NCI-H774 (cell line): ENCODE measurements at regions not wholly inside any gene's neighbourhood (a gene's known extent, or its start where the extent isn't known, plus 50 kb on each side); places are given as distances from the start of the nearest gene placed in this dataset.

Experiments used
- DNase-seq: peaks from one replicate; lab custom pipeline; 2025; lab: John Stamatoyannopoulos, UW

- no peak for DNase-seq
Observed at GRCh38 chr13:21822029-21822428, 151.2 kb downstream of the FGF9 start.

DNA sequence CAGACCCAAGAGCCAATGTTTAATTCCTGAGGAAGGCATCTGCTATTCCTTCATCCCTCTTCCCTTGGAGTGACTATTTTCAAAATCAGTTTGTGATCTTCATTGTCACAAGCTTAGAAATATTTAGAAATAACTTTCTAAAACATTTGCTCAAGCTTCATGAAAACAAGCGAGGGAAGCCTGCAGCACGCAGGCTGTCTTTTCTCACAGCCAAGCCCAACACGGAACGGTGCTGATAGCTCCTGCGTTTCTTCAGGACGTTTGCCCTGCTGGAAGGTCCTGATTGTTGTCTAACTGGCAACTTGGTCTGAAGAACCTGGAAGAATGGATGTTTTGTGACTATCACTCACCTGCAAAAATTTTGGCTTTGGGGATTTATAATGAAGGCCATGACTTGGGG is 152.5 kb downstream of the FGF9 start:
- no peak for DNase-seq

DNA sequence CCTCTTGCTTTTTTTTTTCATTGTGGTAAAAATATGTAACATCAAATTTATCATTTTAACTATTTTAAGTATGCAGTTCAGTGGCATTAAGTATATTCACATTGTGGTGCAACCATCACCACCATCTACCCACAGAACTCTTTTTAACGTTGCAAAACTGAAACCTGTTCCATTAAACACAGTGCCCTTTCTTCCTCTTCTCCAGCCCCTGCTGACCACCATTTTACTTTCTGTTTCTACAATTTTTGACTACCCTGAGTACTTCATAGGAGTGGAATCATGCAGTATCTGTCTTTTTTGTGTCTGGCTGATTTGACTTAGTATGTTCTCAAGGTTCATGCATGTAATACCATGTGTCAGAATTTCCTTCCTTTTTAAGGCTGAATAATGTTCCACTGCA is 153.1 kb downstream of the FGF9 start:
- no peak for DNase-seq

- no peak for DNase-seq
Observed at GRCh38 chr13:21825186-21825585, 154.3 kb downstream of the FGF9 start.

DNA sequence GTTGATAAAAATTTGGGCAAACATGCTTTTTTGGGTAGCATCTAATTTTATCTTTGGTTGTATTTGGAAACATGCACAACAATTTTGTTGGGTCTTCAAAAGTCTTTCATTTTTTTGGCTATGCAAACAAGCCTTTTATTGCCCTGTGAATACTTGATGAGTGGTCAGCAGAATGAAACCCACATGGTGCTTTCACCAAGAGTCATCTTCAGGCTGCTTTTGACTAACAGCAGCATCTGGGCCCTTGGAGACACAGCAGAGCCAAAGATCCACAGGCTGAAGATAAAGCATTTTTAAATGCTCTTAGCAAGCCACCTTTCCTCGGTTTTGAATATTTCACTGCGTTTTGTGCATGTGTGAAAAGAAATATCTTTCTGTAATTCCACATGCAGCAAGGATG is 154.9 kb downstream of the FGF9 start:
- DNase-seq: no peak

DNA sequence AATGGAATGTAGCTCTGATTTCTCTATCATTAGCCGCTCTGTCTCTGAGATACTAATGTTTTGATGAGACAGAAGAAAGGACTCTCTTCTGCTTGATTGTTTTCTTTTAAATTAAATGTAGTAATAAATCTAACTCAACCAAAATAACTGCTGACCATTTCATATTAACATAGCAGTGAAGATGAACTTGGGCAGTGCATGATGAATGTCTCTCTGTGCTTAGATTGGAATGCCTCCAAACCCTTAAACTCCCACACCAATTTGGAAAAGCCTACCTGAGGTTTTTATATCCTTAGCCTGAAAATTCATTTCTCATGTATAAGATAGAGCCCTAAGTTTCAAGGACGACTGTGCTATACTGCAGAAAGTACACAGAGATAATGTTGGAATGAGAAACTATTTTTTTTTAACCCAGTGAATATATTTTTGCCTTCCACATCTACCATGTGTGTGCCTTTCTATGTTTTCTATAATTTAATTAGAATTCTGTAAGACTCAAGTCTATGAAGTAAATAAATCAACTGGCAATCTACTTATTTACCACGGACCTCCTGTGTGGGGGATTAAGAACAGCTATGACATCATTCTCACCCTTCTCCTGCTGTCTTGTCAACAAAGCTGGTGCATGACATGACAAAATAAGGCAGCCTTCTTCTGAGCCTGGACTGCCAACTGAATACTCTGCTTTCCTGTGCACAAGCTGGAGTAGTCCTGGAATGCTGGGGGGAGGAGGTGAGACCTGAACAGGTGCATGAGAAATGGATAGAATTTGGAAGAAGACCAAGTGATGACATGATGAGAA is 155.5 kb downstream of the FGF9 start:
- no peak for DNase-seq

DNA sequence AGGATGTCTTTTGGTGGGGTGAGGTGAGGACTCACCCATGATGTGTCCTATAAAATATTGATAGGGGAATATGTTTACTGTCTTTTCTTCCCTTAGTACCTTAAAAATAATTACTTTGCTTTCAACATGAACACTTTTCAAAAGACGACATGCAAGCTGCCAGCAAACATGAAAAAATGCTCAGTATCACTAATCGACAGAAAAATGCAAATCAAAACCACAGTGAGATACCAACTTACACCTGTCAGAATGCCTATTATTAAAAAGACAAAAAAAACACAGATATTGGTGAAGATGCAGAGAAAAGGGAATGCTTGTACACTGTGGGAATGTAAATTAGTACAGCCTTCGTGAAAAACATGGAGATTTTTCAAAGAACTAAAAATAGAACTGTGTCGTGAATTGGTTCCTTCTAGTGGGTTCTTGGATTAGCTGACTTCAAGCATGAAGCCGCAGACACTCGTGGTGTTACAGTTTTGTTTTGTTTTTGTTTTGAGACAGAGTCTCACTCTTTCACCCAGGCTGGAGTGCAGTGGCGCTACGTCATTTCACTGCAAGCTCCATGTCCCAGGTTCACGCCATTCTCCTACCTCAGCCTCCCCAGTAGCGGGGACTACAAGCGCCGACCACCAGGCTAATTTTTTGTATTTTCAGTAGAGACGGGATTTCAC is 160.9 kb downstream of the FGF9 start:
- no peak for DNase-seq

GRCh38 chr13:21833921-21834320 is 163.0 kb downstream of the FGF9 start:
- no peak for DNase-seq

- no peak for DNase-seq
Observed at GRCh38 chr13:21834521-21834920, 163.6 kb downstream of the FGF9 start.

DNA sequence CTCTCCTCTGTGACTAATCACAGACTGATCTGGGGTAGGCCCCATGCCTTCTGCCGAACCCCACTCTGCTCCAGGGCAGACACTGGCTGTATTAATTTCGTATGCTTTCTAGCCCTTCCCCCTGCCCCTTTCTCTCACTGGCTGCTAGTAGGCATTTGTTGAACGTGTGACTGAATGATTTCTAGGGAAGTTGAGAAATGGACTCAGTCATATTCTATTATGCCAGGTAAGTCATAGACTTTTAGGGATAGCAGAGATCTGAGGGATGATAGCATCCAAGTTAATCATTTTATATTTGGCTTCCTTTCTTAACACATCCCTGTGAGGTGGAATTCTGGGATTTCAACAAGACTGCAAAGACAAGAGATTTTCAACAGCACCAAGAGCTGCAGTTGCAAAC is 166.4 kb downstream of the FGF9 start:
- DNase-seq: no peak

DNA sequence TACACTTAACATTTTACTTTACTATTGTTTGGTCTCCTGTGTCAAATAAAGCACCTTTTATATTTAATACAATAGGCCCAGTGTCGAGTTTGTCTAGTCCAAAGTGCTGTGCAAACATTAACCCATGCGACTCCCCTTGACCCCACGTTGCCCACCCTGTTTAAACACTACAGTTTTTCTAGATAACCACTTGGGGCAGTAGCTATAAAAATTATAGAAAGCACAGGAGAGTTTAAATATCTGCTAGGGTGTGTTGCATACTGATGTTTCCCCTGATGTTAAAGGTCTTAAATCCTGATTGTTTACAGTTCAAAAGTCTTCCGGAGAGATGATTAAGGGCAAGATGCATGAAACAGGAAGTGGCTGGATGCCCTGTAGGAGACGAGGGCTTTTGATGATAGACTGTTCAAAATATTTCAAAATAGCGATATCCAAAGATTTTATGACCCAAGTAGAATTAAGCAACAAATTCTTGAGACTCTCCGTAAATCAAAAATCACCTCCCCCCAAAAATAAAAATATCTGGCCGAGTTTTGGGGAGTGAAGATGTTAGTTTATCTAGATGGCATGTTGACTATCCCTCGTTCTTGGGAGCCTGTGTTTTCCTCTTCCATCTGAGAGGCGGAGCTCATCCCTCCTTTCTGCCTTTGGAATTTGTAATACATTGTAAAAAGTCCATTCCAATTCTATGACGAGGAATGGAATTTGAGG is 167.1 kb downstream of the FGF9 start:
- DNase-seq: no peak

DNA sequence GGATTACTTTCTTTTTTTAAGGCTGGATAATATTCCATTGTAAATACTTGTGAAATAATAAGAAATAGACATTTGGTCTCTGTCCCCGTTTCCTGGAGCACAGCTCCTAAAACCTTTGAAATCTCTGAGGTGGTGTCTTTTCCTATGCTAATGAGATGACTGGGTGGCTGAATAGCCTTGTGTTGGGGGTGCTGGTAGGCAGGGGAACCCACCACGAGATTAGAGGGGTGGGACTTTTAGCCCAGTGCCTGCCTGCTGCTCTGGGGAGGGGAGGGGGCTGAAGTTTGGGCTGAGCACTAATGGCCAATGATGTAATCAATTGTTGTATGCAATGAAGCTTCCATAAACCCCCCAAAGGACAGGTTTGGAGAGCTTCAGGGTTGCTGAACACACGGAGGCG is 175.7 kb downstream of the FGF9 start:
- no peak for DNase-seq

- DNase-seq: no peak
Observed at GRCh38 chr13:21849323-21849722, 178.4 kb downstream of the FGF9 start.

DNA sequence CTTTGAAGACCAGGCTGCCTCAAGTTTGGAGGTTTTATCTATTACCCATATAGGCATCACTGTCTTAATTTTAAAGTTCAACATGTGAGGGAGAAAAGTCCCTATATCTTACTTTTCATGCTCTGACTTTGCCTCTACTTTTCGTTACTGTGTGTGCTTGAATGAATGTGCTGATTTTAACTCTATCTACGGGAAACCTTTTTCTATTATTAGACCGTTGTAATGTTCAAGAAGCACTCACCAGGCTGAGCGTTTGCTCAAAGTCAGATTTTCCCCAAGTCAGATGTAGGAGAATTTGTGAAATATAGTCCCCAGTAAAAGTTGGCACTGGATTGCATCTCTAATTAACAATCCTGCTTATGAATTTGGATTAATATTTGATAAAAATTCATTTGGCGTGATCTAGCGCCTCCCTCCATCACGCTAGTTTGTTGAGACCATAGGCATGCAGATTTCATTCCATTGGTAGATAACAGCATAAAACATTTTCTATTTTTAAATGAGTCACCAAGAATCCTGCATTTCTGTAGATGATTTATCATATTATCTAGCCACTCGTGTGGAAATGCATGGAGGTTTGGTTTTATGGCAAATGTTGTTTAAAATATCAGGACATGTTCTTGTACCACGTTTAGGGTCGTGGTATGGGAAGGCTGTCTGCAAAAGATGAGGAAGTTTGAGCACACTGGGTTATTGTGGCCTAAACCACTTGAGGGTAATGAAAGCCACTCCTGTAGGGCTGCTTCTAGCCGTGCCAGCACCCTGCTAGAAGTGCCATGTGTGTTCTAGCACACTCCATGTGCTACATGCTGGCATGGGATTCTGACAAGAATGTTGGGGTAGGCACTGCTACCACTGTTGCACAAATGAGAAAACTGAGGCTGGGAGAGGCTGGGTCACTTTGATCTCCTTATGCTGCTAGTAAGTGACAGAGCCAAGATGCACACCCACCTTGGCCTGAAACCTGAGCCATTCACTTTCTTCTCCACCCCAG is 179.4 kb downstream of the FGF9 start:
- no peak for DNase-seq

DNA sequence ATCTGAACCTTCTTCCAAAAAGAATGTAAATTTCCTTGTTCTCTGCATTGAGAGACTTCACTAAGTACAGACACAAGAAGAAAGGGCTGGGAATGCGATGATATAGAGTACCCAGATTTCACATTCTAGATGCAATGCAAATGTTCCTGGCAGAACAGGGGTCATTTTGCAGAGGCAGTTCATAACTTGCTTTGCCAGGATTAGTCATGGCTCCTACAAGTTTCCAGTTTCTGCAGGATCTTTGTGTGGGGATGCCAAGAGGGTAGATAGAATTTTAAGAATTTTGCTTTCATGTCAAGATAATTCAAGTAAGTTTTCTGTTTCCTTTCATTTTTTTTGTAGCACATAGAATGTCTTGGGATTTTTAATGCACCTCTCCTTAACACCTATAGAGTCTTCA is 181.2 kb downstream of the FGF9 start:
- no peak for DNase-seq

DNA sequence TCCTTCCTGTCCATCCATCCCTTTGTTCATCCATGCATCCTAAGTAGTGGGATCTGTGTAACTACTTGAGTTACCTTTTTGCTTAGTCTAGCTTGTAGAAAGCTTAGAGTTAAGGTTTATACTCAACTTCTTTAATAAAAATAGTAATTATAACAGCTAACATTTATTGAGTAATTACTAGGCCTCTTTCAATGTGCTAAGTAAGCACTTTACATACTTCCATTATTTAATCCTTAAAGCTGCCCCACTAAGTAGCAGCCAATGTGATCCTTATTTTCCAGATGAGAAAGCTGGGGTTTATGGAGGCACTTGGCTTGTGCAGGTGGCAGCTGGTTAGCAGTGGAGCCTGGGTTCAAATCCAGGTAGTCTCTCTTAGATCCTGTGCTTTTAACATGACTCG is 182.9 kb downstream of the FGF9 start:
- DNase-seq: no peak

GRCh38 chr13:21868823-21869222 is 197.9 kb downstream of the FGF9 start:
- no peak for DNase-seq

GRCh38 chr13:21871382-21871781 is 200.5 kb downstream of the FGF9 start:
- no peak for DNase-seq

DNA sequence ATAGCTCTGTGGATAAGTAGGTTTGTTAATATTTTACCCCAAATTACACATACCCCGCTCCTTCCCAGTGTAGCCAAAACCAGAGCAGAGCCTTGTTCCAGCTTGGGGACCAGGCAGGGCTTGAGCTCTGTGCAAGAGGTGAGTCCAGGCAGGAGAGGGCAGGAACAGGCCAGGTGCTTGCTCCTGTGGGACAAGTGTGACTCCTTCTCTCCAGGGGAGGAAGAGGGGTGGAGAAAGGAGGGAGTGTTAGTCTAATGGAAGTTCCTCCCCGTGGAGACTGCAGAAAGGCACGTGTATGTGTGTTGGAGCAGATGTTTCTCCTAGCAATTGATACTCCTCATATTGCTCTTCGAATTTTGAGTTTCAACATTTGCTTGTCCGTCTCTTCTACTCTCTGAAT is 201.0 kb downstream of the FGF9 start:
- DNase-seq: no peak

DNA sequence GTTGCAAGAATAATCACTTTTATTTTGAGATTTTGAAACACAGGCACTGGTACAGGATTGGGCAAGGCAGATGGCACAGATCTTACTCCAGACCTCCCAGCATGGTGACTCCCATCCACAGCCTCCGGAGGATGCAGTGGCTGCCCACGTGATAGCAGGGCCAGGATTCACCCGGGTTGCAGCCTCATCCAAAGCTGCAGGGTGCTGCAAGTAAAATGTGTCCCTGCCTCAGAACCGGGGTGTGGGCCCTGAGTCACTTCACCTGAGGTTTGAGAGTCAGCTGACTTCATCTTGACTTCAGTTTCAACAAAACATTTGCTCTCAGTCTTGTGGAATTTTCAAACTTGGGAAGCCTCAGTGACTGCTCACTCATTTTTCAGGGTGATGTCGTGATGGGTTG is 201.9 kb downstream of the FGF9 start:
- DNase-seq: no peak

GRCh38 chr13:21875116-21875515 is 204.2 kb downstream of the FGF9 start:
- no peak for DNase-seq
